ENCODE measurements at regions not wholly inside any gene's neighbourhood (a gene's known extent, or its start where the extent isn't known, plus 50 kb on each side); places are given as distances from the start of the nearest gene placed in this dataset.

DNA sequence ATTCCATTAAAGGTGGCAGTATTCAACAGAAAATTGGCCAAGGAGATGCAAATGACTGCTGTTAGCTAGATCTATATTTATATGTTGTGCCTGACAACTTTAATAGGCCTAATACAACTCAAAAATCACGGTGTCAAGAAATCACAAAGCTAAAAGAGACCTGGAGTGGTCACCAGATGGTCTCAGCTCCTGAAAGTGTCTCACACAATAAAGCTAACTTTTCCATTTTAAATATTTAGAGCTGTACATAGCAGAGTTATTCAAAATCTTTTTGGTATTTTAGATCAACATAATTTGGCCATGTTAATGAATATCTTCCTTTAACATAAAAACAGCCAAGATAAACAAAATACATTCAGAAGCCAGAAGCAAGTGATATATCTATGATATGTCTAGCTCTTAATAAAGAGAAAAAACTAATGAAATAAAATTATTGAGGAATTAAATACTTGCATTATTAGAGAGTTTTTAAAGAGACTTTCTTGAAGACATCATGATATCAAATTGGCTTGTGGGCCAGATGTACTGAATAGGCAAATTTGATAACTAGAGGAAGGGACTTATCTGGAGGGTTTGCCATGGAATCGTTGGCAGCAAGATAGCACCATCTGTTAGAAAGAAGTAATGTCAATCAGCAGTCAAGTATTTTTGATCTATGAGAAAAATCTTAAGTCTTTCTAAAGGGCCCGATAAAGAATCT is 84.9 kb upstream of the SCAF8 start:
- no peaks in the 10 kb centered on the region for H3K9me3 ChIP-seq (ENCODE audit: low read length)
- no peaks in the 10 kb centered on the region for H3K79me2 ChIP-seq (ENCODE audit: low read length)
- H3K27ac ChIP-seq (ENCODE audit: low read length), result no peak overlapping the region
- no peak overlapping the region for H2AFZ ChIP-seq (ENCODE audit: low read length)
- DNase-seq, result no peak
- no peaks in the 10 kb centered on the region for H3K4me1 ChIP-seq (ENCODE audit: low read length)
- no peak overlapping the region for H3K4me2 ChIP-seq (ENCODE audit: low read depth, low read length, poor library complexity, severe bottlenecking)
- no peaks in the 10 kb centered on the region for H3K36me3 ChIP-seq (ENCODE audit: insufficient read depth, low read length)
- H3K27me3 ChIP-seq (ENCODE audit: low read length), result no peaks in the 10 kb centered on the region
- no peak overlapping the region for H3K4me3 ChIP-seq (ENCODE audit: low read length)
- no peaks in the 10 kb centered on the region for H4K20me1 ChIP-seq (ENCODE audit: insufficient read depth, low read depth, low read length)
- H3K9me2 ChIP-seq (replicated peaks; ENCODE audit: insufficient read depth, low read length), result no peaks in the 10 kb centered on the region
- no peak overlapping the region for H3K9ac ChIP-seq (ENCODE audit: low read length)

DNA sequence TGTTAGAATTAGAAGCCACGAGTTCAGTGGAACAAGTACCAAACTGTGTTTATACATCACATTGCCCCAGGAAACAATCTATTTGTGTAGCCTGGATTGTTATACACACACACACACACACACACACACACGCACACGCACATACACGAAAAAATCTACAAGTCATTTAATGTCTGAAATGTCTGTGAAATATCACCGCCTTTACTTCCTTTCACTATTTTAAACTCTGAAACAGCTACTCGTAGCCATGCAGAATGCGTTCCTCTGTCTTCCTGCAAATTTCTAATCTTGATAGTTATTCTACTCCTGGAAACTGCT is 84.4 kb upstream of the SCAF8 start:
- Histone ChIP-seq H3K9me3 (ENCODE audit: low read length) (no peaks in the 10 kb centered on the region), H3K4me1 (ENCODE audit: low read length) (no peaks in the 10 kb centered on the region), H3K27me3 (ENCODE audit: low read length) (no peaks in the 10 kb centered on the region), H3K4me3 (ENCODE audit: low read length) (no peak overlapping the region), H4K20me1 (ENCODE audit: insufficient read depth, low read depth, low read length) (no peaks in the 10 kb centered on the region), H3K79me2 (ENCODE audit: low read length) (no peaks in the 10 kb centered on the region), H2AFZ (ENCODE audit: low read length) (no peak overlapping the region), H3K27ac (ENCODE audit: low read length) (no peak overlapping the region), H3K9me2 (replicated peaks; ENCODE audit: insufficient read depth, low read length) (no peaks in the 10 kb centered on the region), H3K9ac (ENCODE audit: low read length) (no peak overlapping the region), H3K4me2 (ENCODE audit: low read depth, low read length, poor library complexity, severe bottlenecking) (no peak overlapping the region), H3K36me3 (ENCODE audit: insufficient read depth, low read length) (no peaks in the 10 kb centered on the region)
- no peak for DNase-seq

DNA sequence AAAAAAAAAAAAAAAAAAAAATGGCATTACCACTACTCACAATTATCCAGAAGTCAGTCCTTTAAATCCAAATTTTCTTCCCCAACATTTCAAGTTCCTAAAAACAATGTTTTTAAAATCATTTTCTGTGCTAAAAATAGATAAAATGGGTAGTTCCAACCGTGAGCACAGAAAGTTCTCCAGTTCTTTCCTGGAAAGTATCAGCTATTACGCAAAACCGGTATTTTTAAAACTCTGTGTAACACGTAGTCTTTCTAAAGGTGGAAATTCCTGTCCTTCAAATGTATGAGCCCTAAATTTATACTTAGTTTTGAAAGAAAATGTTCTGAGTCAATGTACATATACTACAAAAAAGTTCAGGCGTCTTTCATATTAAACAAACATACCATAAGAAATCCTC is 83.5 kb upstream of the SCAF8 start:
- DNase-seq, result no peak
- Histone ChIP-seq H3K27me3 (ENCODE audit: low read length) (no peaks in the 10 kb centered on the region), H4K20me1 (ENCODE audit: insufficient read depth, low read depth, low read length) (no peaks in the 10 kb centered on the region), H3K9me3 (ENCODE audit: low read length) (no peaks in the 10 kb centered on the region), H2AFZ (ENCODE audit: low read length) (no peak overlapping the region), H3K9ac (ENCODE audit: low read length) (no peak overlapping the region), H3K9me2 (replicated peaks; ENCODE audit: insufficient read depth, low read length) (no peaks in the 10 kb centered on the region), H3K4me1 (ENCODE audit: low read length) (no peaks in the 10 kb centered on the region), H3K4me3 (ENCODE audit: low read length) (no peak overlapping the region), H3K79me2 (ENCODE audit: low read length) (no peaks in the 10 kb centered on the region), H3K4me2 (ENCODE audit: low read depth, low read length, poor library complexity, severe bottlenecking) (no peak overlapping the region), H3K27ac (ENCODE audit: low read length) (no peak overlapping the region), H3K36me3 (ENCODE audit: insufficient read depth, low read length) (no peaks in the 10 kb centered on the region)

DNA sequence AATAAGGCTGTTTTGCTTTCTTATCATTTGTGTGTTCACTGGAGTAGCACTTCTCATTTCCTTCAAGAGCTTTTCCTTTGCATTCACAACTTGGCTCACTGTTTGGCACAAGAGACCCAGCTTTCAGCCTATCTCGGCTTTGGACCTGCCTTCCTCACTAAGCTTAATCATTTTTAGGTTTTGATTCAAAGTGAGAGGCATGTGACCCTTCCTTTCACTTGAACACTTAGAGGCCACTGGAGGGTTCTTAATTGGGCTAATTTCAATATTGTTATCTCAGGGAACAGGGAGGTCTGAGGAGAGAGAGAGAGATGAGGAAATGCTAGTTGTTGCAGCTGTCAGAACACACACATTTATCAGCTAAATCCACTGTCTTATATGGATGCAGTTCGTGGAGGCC is 82.9 kb upstream of the SCAF8 start:
- Histone ChIP-seq H3K9me3 (ENCODE audit: low read length) (no peaks in the 10 kb centered on the region), H3K36me3 (ENCODE audit: insufficient read depth, low read length) (no peaks in the 10 kb centered on the region), H3K9me2 (replicated peaks; ENCODE audit: insufficient read depth, low read length) (no peaks in the 10 kb centered on the region), H3K9ac (ENCODE audit: low read length) (no peak overlapping the region), H3K27me3 (ENCODE audit: low read length) (no peaks in the 10 kb centered on the region), H3K27ac (ENCODE audit: low read length) (no peak overlapping the region), H3K4me1 (ENCODE audit: low read length) (no peaks in the 10 kb centered on the region), H4K20me1 (ENCODE audit: insufficient read depth, low read depth, low read length) (no peaks in the 10 kb centered on the region), H3K79me2 (ENCODE audit: low read length) (no peaks in the 10 kb centered on the region), H2AFZ (ENCODE audit: low read length) (no peak overlapping the region), H3K4me2 (ENCODE audit: low read depth, low read length, poor library complexity, severe bottlenecking) (no peak overlapping the region), H3K4me3 (ENCODE audit: low read length) (no peak overlapping the region)
- no peak for DNase-seq

DNA sequence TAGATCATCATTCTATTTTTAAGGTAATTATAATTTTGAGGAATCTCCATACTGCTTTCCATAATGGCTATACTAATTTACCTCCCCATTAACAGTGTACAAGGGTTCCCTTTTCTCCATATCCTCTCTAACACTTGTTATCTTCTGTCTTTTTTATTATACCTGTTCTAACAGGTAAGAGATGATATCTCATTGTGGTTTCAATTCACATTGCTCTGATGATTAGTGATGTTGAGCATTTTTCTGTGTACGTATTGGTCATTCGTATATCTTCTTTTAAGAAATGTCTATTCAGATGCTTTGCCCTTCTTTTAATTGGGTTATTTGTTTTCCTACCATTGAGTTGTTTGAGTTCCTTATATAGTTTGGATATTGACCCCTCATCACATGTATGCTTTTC is 81.6 kb upstream of the SCAF8 start:
- Histone ChIP-seq H3K4me1 (ENCODE audit: low read length) (no peaks in the 10 kb centered on the region), H3K9me2 (replicated peaks; ENCODE audit: insufficient read depth, low read length) (no peaks in the 10 kb centered on the region), H3K27me3 (ENCODE audit: low read length) (no peaks in the 10 kb centered on the region), H2AFZ (ENCODE audit: low read length) (no peak overlapping the region), H3K4me2 (ENCODE audit: low read depth, low read length, poor library complexity, severe bottlenecking) (no peak overlapping the region), H3K36me3 (ENCODE audit: insufficient read depth, low read length) (no peaks in the 10 kb centered on the region), H4K20me1 (ENCODE audit: insufficient read depth, low read depth, low read length) (no peaks in the 10 kb centered on the region), H3K9me3 (ENCODE audit: low read length) (no peaks in the 10 kb centered on the region), H3K27ac (ENCODE audit: low read length) (no peak overlapping the region), H3K9ac (ENCODE audit: low read length) (no peak overlapping the region), H3K79me2 (ENCODE audit: low read length) (no peaks in the 10 kb centered on the region), H3K4me3 (ENCODE audit: low read length) (no peak overlapping the region)
- DNase-seq, result no peak

DNA sequence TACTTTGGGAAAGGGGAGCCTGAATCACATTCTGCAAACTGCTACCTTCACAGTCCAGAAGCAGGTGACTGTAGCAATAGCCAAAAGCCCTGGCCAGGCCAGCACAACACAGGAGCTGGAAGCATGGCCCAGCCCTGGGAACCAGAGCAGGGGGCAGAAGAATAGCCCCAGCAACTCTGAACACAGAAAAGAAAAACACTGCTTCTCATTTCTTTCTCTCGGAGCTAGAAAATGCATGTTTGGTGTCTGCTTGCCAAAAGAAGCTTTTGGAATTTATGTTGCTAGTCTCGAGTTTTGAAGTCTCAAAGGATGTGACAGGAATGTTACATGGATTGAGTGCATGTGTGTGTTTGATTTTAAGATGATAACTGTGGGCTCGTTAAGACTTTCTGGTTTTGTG is 79.8 kb upstream of the SCAF8 start:
- Histone ChIP-seq H3K4me2 (ENCODE audit: low read depth, low read length, poor library complexity, severe bottlenecking) (no peak overlapping the region), H3K27me3 (ENCODE audit: low read length) (no peaks in the 10 kb centered on the region), H3K9me2 (replicated peaks; ENCODE audit: insufficient read depth, low read length) (no peaks in the 10 kb centered on the region), H2AFZ (ENCODE audit: low read length) (no peak overlapping the region), H4K20me1 (ENCODE audit: insufficient read depth, low read depth, low read length) (no peaks in the 10 kb centered on the region), H3K9ac (ENCODE audit: low read length) (no peak overlapping the region), H3K9me3 (ENCODE audit: low read length) (no peaks in the 10 kb centered on the region), H3K4me3 (ENCODE audit: low read length) (no peak overlapping the region), H3K27ac (ENCODE audit: low read length) (no peak overlapping the region), H3K4me1 (ENCODE audit: low read length) (no peaks in the 10 kb centered on the region), H3K36me3 (ENCODE audit: insufficient read depth, low read length) (no peaks in the 10 kb centered on the region), H3K79me2 (ENCODE audit: low read length) (no peaks in the 10 kb centered on the region)
- no peak for DNase-seq

DNA sequence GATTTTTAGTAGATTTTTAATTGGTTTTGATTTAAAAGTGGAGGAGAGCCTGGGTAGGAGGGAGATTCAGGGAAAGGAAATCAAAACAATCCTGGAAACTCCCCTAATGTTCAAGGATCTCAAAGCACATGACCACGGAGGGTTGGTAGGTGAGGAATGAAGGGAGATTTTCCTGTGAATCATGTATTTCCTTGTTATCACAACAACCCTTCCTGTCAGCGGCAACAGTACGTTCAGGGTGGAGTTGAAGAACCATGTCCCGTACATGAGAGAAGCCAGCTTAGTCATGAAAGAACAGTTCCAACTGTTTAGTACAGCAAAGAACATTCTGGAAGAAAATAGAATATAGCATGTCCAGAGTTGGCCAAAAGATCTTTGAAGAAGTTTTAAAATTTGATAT is 79.4 kb upstream of the SCAF8 start:
- Histone ChIP-seq H2AFZ (ENCODE audit: low read length) (no peak overlapping the region), H3K79me2 (ENCODE audit: low read length) (no peaks in the 10 kb centered on the region), H3K9me2 (replicated peaks; ENCODE audit: insufficient read depth, low read length) (no peaks in the 10 kb centered on the region), H3K4me2 (ENCODE audit: low read depth, low read length, poor library complexity, severe bottlenecking) (no peak overlapping the region), H3K4me1 (ENCODE audit: low read length) (no peaks in the 10 kb centered on the region), H3K27ac (ENCODE audit: low read length) (no peak overlapping the region), H3K4me3 (ENCODE audit: low read length) (no peak overlapping the region), H3K9ac (ENCODE audit: low read length) (no peak overlapping the region), H4K20me1 (ENCODE audit: insufficient read depth, low read depth, low read length) (no peaks in the 10 kb centered on the region), H3K27me3 (ENCODE audit: low read length) (no peaks in the 10 kb centered on the region), H3K36me3 (ENCODE audit: insufficient read depth, low read length) (no peaks in the 10 kb centered on the region), H3K9me3 (ENCODE audit: low read length) (no peaks in the 10 kb centered on the region)
- no peak for DNase-seq

DNA sequence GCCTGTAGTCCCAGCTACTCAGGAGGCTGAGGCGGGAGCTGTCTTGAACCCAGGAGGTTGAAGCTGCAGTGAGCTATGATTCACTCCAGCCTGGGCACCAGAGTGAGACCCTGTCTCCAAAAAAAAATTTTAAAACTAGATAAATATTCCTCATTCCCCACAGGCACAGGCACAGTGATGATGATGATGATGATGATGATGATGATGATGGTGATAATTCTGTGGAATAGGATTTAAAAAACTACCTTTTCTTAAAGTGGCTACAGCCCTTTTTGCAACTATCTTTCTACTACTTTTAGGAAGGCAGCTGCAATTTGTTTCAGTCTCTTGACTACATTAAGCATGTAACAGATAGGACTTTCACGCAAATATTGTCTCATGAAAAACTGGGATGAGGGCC is 76.6 kb upstream of the SCAF8 start:
- no peak overlapping the region for H3K9ac ChIP-seq (ENCODE audit: low read length)
- no peaks in the 10 kb centered on the region for H4K20me1 ChIP-seq (ENCODE audit: insufficient read depth, low read depth, low read length)
- H2AFZ ChIP-seq (ENCODE audit: low read length), result no peak overlapping the region
- no peak overlapping the region for H3K4me3 ChIP-seq (ENCODE audit: low read length)
- no peaks in the 10 kb centered on the region for H3K4me1 ChIP-seq (ENCODE audit: low read length)
- H3K79me2 ChIP-seq (ENCODE audit: low read length), result no peaks in the 10 kb centered on the region
- no peaks in the 10 kb centered on the region for H3K9me2 ChIP-seq (replicated peaks; ENCODE audit: insufficient read depth, low read length)
- no peak for DNase-seq
- no peaks in the 10 kb centered on the region for H3K9me3 ChIP-seq (ENCODE audit: low read length)
- H3K27me3 ChIP-seq (ENCODE audit: low read length), result no peaks in the 10 kb centered on the region
- H3K4me2 ChIP-seq (ENCODE audit: low read depth, low read length, poor library complexity, severe bottlenecking), result no peak overlapping the region
- no peaks in the 10 kb centered on the region for H3K36me3 ChIP-seq (ENCODE audit: insufficient read depth, low read length)
- no peak overlapping the region for H3K27ac ChIP-seq (ENCODE audit: low read length)

DNA sequence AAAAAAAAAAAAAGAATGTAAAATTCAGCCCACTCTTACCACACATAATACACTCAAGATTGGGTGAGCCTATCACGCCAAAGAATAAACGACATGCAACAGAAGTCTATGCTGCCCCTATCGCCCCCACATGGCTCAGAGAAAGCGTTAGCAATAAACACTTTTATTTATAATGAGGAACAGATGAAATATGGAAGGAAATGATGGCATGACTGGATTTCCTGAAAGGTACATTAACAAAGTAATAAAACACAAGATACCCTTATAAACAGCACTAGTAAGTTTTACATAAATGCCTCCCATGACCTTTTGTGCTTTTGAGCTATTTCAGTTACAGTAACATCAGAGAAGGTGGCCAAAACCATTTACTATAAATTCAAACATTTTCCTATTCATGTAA is 71.4 kb upstream of the SCAF8 start:
- DNase-seq, result no peak
- Histone ChIP-seq H3K4me2 (ENCODE audit: low read depth, low read length, poor library complexity, severe bottlenecking) (no peak overlapping the region), H3K9ac (ENCODE audit: low read length) (no peak overlapping the region), H3K27ac (ENCODE audit: low read length) (no peak overlapping the region), H3K9me2 (replicated peaks; ENCODE audit: insufficient read depth, low read length) (no peaks in the 10 kb centered on the region), H3K4me3 (ENCODE audit: low read length) (no peak overlapping the region), H2AFZ (ENCODE audit: low read length) (no peak overlapping the region), H4K20me1 (ENCODE audit: insufficient read depth, low read depth, low read length) (no peaks in the 10 kb centered on the region), H3K79me2 (ENCODE audit: low read length) (no peaks in the 10 kb centered on the region), H3K4me1 (ENCODE audit: low read length) (no peaks in the 10 kb centered on the region), H3K9me3 (ENCODE audit: low read length) (no peaks in the 10 kb centered on the region), H3K36me3 (ENCODE audit: insufficient read depth, low read length) (no peaks in the 10 kb centered on the region), H3K27me3 (ENCODE audit: low read length) (no peaks in the 10 kb centered on the region)

All from Karpas-422 (cell line).